Activated T-cell treated with anti-CD3 and anti-CD28 coated beads, Interleukin-2, amount 50 U/mL, for 4 hours (primary cell): ENCODE measurements at regions not wholly inside any gene's neighbourhood (a gene's known extent, or its start where the extent isn't known, plus 50 kb on each side); places are given as distances from the start of the nearest gene placed in this dataset.

Source experiments
- ATAC-seq, 2 donors: fragments of 200-7000 bp; cut with Tn5 transposase; one replicate each; pipeline ENCODE4 v1.10.0; 2021
- DNase-seq: peaks from one replicate; pipeline ENCODE4 v3.0.0-alpha.2; 2020
- H3K27me3 Mint-ChIP-seq: one replicate; pipeline ENCODE4 v1.8.0; 2021; ENCODE audit warnings: low read depth, mixed read lengths
- H3K36me3 Mint-ChIP-seq: one replicate; pipeline ENCODE4 v1.8.0; 2022; ENCODE audit warnings: mixed read lengths; ENCODE audit not compliant: insufficient read depth
- H3K4me1 Mint-ChIP-seq: one replicate; pipeline ENCODE4 v1.8.0; 2021; ENCODE audit warnings: low read depth, mixed read lengths
- H3K4me3 Mint-ChIP-seq: one replicate; pipeline ENCODE4 v1.8.0; 2021; ENCODE audit warnings: mild to moderate bottlenecking, moderate library complexity, mixed read lengths
- H3K9me3 Mint-ChIP-seq: one replicate; pipeline ENCODE4 v1.8.0; 2021; ENCODE audit warnings: mixed read lengths

DNA sequence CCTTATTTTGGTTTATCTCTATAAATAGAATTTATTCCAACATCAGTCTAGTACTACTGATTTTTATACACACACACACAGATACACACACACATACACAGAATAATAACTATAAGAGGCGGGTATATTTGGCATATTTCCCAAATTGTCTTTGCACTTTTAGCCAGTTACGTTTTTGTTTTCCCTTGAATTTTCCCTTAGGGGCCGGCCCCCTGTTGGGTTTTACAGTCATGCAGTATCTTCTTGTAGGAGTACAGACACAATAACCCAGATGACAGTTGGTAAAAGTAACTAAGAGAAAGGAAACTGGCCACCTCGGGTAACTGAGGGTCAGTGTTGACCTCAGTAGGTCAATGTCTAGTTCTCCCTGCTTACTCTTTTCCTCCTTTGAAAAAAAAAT lies 50.9 kb downstream of the DISP1 start:
- H3K4me3 Mint-ChIP-seq: no peak overlapping the region
- H3K27me3 Mint-ChIP-seq: no peaks in the 10 kb centered on the region
- DNase-seq: no peak
- ATAC-seq: no peak
- H3K36me3 Mint-ChIP-seq: peaks cover 1% of the 10 kb centered on the region
- no peaks in the 10 kb centered on the region for H3K9me3 Mint-ChIP-seq
- peaks cover 3% of the 10 kb centered on the region for H3K4me1 Mint-ChIP-seq

DNA sequence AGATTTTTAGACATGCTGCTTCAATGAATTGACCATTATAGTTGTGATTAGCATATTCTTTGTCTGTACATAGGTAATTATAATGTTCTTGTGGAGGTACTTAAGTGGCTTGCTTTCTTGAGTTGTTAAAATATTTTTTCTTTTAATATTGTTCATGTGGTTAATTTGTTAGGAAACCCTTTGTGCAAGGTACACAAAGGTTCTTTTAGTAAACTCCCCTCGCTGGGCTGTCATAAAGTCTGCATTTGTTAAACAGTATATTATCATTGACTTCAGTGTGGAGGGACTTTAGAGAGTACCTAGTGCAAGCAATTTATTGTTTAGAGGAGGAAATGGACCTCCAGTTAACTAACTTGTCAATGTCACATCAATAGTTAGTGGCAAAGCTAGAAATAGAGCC lies 52.5 kb downstream of the DISP1 start:
- H3K4me1 Mint-ChIP-seq: no peaks in the 10 kb centered on the region
- ATAC-seq (no peak), DNase-seq (no peak)
- peaks cover 2% of the 10 kb centered on the region for H3K36me3 Mint-ChIP-seq
- no peaks in the 10 kb centered on the region for H3K27me3 Mint-ChIP-seq
- H3K9me3 Mint-ChIP-seq: no peaks in the 10 kb centered on the region
- no peak overlapping the region for H3K4me3 Mint-ChIP-seq

DNA sequence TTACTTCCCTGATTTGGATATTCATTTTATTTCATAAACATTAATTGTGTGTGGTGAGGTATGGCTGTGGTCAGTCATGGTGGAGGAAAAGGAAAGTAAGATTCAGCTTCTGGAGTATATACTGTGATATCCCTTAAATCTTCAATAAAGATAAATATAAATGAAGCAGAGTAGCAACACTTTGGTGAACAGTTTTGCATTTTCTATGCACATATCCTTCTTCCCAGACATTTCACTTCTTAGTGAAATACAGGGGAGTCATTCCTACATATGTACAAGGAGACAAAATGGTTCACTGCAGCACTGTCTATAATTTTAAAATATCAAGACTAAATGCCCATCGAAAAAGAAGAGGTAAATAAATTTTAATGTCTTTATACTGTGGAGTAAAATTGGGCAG lies 61.3 kb downstream of the DISP1 start:
- Mint-ChIP-seq H3K9me3 (peaks cover 4% of the 10 kb centered on the region), H3K36me3 (peaks cover 17% of the 10 kb centered on the region), H3K27me3 (no peaks in the 10 kb centered on the region), H3K4me3 (no peak overlapping the region), H3K4me1 (peaks cover 22% of the 10 kb centered on the region)
- no peak for ATAC-seq
- DNase-seq: no peak

DNA sequence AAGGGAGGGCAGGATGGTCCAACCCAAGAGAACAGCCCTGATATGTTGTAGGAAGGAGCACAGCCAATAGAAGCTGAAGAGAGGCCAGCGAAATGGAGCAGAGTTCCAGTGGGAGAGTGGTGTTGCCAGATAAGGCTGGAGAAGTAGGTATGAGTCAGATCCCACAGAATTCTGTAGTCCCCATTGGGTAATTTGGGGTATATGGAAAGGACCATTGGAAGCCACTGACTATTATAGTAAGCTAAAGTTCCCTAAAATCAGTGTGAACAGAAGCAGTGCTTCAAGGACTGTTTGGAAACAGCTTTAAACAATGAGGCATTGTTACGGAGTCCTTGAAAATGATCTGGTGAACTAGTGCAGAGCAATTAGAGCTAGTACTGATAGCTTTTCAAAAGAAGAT lies 63.0 kb downstream of the DISP1 start:
- Mint-ChIP-seq H3K27me3 (no peaks in the 10 kb centered on the region), H3K9me3 (peaks cover 4% of the 10 kb centered on the region), H3K4me3 (no peak overlapping the region), H3K36me3 (peaks cover 14% of the 10 kb centered on the region), H3K4me1 (peaks cover 22% of the 10 kb centered on the region)
- no peak for DNase-seq
- ATAC-seq: no peak

DNA sequence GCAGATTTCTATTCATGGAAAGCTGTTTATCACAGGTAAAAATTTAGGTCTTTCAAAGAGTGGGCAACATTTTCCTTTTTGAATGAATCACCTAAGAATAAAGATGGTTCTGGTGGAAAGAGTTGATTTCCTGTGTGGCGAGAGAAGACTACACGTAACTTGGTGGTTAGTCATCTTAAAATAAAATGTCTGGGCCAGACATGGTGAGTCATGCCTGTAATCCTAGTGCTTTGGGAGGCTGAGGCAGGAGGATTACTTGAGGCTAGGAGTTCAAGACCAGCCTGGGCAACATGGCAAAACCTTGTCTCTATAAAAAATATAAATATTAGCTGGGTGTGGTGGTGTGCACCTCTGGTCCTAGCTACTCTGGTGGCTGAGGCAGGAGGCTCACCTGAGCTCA lies 65.7 kb downstream of the DISP1 start:
- ATAC-seq (peak; percentile 92 to 95), DNase-seq (no peak)
- H3K4me3 Mint-ChIP-seq: no peak overlapping the region
- peaks cover 19% of the 10 kb centered on the region for H3K4me1 Mint-ChIP-seq
- no peaks in the 10 kb centered on the region for H3K27me3 Mint-ChIP-seq
- H3K36me3 Mint-ChIP-seq: peaks cover 5% of the 10 kb centered on the region
- H3K9me3 Mint-ChIP-seq: no peaks in the 10 kb centered on the region

DNA sequence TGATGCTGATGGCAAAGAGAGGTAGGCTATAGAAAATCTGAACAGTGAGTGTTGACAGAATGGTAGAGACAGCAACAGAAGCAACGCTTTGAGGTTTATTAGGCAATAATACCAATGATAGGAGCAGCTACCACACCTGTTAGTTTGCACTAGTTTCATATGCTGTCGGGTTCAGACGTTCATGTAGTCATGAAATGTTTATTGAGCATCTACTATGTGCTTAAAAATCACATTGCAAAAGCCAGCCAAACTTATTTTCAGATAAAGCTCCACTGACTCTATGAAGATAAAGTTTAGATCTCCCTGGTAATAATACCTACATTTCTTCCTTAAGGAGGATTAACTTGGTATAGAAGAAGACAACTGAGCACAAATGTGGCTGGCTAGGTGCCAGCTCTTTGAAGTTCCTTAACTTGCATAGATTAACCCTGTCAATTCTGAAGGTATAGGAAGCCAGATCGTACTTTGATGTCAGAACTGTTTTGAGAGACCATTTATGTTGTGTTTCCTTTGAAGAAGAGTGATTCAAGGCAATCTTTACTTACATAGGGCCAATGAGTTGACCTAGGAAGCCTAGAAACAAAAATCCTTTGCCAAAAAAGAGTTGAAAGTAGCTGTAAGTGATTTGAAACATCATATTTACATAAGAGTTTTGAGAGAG lies 71.5 kb downstream of the DISP1 start:
- no peaks in the 10 kb centered on the region for H3K9me3 Mint-ChIP-seq
- ATAC-seq (no peak), DNase-seq (no peak)
- no peaks in the 10 kb centered on the region for H3K27me3 Mint-ChIP-seq
- peaks cover 2% of the 10 kb centered on the region for H3K36me3 Mint-ChIP-seq
- H3K4me1 Mint-ChIP-seq: peaks cover 10% of the 10 kb centered on the region
- no peak overlapping the region for H3K4me3 Mint-ChIP-seq

DNA sequence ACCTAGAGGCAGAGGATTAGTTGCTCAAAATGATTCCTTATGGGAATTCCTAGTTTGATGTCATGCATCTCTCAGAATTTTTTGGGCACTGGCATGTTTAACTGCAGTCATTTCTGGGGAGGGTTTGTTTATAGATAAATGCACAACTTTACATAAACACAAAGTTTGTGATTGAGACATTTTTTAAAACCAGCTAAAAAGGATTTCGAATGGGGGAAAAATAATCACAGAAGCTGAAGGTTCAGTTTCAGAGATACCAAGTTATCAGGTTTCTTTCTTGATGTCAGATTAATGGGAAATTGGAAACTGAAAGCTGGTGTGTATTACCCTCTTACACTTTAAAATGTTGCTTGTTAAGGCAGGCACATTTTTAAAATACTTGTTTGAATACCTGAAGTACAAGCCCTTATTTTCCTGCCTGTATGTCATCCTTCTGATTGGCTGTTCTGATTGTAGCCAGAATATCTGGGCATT lies 72.1 kb downstream of the DISP1 start:
- H3K9me3 Mint-ChIP-seq: no peaks in the 10 kb centered on the region
- DNase-seq: no peak
- no peaks in the 10 kb centered on the region for H3K27me3 Mint-ChIP-seq
- H3K4me3 Mint-ChIP-seq: no peak overlapping the region
- no peak for ATAC-seq
- H3K36me3 Mint-ChIP-seq: peaks cover 2% of the 10 kb centered on the region
- peaks cover 10% of the 10 kb centered on the region for H3K4me1 Mint-ChIP-seq

DNA sequence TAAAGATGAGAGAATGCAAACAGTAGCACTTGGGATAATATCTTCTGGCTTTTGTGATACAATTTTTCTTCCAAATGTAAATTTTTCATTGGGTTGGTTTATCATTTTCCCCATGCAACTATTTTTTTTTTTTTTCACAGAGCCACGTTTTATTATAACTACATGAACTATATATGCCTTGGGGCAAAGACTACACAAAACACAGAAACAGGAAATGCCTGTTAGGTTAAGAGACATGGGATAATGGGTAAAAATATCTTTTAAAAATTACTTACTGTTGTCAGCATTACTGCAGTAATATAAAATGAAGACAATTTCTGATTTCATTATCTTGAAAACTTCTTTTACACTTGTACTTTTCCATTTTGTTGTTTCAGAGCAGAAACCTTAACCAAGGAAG lies 74.6 kb downstream of the DISP1 start:
- Mint-ChIP-seq H3K27me3 (no peaks in the 10 kb centered on the region), H3K36me3 (peaks cover 3% of the 10 kb centered on the region), H3K9me3 (no peaks in the 10 kb centered on the region), H3K4me3 (no peak overlapping the region), H3K4me1 (peaks cover 10% of the 10 kb centered on the region)
- DNase-seq: no peak
- ATAC-seq: no peak

DNA sequence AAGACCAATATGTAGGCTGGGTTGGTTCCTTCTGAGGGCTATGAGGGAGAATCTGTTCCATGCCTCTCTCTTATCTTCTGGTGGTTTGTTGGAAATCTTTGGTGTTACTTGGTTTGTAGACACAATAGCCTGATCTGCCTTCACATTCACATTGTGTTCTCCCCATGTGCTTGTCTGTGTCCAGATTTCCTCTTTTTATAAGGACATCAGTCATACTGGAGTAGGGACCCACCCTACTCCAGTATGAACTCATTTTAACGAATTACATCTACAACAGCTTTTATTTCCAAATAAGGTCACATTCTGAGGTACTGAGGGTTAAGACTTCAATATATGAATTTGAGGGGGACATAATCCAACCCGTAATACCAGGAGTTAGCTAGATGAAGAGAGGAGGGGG lies 75.9 kb downstream of the DISP1 start:
- DNase-seq (no peak), ATAC-seq (no peak)
- Mint-ChIP-seq H3K4me3 (no peak overlapping the region), H3K36me3 (peaks cover 3% of the 10 kb centered on the region), H3K27me3 (no peaks in the 10 kb centered on the region), H3K4me1 (peaks cover 10% of the 10 kb centered on the region), H3K9me3 (no peaks in the 10 kb centered on the region)

DNA sequence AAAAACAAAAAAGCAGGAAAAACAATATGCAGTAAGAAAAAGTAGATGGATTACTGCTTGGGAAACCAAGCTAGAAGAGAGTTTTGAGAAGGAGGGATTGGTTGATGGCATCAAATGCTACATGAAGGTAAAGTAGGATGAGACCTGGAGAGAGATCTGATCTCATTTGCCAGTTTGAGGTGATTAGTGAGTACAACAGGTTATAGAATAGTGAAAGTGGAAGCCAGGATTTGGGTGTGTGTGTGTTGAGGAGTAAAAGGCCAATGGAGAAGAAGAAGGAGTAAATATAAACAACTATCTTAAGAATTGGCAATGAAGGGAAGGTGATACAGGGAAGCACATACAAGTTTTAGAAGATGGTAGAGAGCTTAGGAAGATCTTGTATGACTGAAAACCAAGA lies 76.7 kb downstream of the DISP1 start:
- no peak for ATAC-seq
- Mint-ChIP-seq H3K4me3 (no peak overlapping the region), H3K27me3 (no peaks in the 10 kb centered on the region), H3K4me1 (peaks cover 12% of the 10 kb centered on the region), H3K36me3 (peaks cover 3% of the 10 kb centered on the region), H3K9me3 (no peaks in the 10 kb centered on the region)
- DNase-seq: no peak

DNA sequence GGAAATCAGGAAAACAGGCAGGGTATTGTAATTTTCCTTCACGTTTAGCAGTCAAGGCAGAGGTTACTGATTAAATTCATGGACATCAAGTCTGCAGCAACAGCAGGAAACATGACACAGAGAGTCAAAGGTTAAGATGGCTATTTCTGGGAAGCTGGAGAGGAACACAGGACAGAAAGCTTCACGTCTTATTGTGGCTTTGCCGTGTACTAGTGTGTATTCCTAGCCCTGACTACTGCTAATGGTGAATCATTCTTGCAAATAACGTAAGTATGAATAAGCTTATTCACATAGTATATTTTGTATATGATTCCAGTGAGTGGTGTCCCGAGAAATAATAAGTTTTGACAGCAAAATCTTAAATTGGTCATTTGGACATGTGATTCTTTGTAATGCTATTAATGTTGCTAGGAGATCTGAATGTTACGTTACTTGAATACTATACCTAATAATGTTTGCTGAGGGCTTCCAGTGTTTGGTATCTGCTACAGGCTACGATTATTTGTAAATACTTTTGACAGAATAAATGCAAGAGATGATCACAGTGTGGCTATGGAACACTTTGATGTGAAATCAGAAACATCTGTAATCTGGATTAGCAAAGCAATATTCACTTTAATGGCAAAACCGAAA lies 77.4 kb downstream of the DISP1 start:
- Mint-ChIP-seq H3K4me3 (no peak overlapping the region), H3K4me1 (peaks cover 15% of the 10 kb centered on the region), H3K36me3 (peaks cover 3% of the 10 kb centered on the region), H3K27me3 (no peaks in the 10 kb centered on the region), H3K9me3 (no peaks in the 10 kb centered on the region)
- ATAC-seq: no peak
- no peak for DNase-seq

DNA sequence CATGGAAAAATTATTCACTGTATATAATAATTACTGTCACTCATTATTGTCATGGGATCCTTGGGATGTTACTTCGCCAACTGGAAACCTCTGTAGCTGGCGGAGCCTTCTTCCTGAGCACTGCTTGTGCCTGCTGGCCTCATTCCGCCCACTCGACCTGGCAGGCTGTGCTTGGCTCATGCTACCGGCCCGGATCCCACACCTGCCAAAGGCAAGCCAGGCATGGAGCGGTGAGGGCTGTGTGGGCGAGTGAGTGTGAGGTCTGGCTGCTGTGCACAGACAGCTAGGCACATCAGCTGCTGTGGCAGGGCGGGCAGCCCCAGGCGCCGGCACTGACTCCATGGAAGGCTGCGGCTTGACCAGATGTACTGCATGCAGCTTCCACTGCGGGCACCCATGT lies 78.4 kb downstream of the DISP1 start:
- Mint-ChIP-seq H3K4me1 (peaks cover 20% of the 10 kb centered on the region), H3K36me3 (peaks cover 3% of the 10 kb centered on the region), H3K27me3 (no peaks in the 10 kb centered on the region), H3K4me3 (no peak overlapping the region), H3K9me3 (no peaks in the 10 kb centered on the region)
- ATAC-seq (no peak), DNase-seq (no peak)

DNA sequence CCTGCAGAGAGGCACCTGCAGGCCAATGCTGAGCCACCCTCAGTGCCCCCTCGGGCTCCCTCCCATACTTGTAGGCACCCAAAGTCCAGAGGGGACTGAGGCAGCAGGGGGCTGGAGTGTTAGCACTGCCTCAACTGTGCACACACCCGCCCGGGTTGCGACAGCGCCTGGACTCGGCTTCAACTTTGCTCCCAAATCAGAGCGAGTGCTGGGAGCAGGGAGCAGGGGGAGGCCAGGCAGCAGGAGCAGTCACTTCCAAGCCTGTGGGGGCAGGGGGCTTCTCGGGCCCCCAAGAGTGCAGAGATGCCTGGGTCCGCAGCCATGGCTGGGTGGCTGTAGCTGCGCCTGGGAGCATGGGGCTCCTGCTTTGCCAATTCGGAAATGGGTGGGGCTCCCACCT lies 79.5 kb downstream of the DISP1 start:
- no peak overlapping the region for H3K4me3 Mint-ChIP-seq
- peaks cover 20% of the 10 kb centered on the region for H3K4me1 Mint-ChIP-seq
- DNase-seq: no peak
- ATAC-seq: no peak
- no peaks in the 10 kb centered on the region for H3K27me3 Mint-ChIP-seq
- H3K9me3 Mint-ChIP-seq: no peaks in the 10 kb centered on the region
- peaks cover 3% of the 10 kb centered on the region for H3K36me3 Mint-ChIP-seq

DNA sequence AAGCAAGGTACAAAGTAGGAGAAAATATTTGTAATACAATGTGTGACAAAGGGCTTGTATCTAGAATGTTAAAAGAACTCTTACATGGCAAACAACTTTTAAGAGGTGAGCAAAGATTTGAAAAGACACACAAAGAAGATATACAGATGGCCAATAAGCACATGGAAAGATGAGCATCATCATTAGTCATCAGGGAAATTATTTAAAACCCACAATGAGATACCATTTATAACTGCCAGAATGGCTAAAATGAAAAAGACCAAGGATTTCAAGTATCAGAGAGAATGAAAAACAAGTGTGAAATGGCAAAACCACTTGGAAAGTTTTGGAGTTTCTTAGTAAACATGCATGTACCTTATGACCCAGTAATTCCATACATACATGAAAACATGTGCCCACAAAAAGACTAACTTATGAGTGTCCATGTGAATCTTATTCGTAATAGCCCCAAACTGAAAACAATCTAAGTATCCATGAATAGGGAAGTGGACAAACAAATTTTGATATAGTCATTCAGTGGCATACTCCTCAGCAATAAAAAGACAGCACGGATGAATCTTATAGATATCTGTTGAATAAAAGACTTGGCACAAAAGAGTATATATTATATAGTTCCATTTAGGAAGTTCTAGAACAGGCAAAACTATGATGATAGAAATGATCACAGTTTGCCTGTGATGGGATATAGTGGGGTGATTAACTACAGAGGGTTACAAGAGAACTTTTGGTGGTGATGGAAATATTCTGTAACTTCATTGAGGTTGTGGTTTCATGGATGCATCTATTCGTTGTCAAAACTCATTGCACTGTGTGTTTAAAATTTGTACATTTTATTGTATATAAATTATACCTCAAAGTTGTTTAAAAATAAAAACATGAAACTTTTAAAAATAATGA lies 82.0 kb downstream of the DISP1 start:
- Mint-ChIP-seq H3K4me3 (peak overlapping the region; percentile 8), H3K4me1 (peaks cover 17% of the 10 kb centered on the region)

More for the DNA sequence above, 82.0 kb downstream of the DISP1 start:
- H3K36me3 Mint-ChIP-seq: peaks cover 1% of the 10 kb centered on the region
- H3K9me3 Mint-ChIP-seq: no peaks in the 10 kb centered on the region
- peak; percentile 67 to 83 for ATAC-seq
- no peak for DNase-seq
- no peaks in the 10 kb centered on the region for H3K27me3 Mint-ChIP-seq
